22Rv1 (cell line): ENCODE measurements at regions not wholly inside any gene's neighbourhood (a gene's known extent, or its start where the extent isn't known, plus 50 kb on each side); places are given as distances from the start of the nearest gene placed in this dataset.
"Not testable (repeated sequence)": the region's sequence is repeated elsewhere in the genome, so short reads cannot be mapped to it uniquely, and the experiment has no call there.

Source experiments
- H3K27ac ChIP-seq: fragments of 450-650 bp; 2 replicates; pipeline ENCODE4 v1.5.1; 2017

DNA sequence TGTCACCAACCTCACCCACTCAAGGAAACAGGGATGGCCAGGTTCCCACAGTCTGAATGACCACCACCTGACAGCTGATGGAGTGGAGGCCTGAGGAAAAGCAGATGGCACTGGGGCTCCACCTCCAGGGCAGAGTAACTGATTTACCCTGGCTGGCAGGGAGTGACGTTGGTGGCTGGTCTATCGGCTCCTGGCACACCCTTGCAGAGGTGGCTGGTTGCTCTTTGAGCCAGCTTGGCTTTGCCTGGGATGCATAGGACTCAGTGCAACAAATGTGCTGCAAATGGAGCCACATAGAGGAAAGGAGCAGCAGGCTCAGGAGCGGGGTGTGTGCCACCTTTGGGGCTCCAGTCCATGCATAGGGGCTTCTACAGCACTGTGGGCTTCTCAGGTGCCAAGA, 574.8 kb downstream of the CWH43 start:
- not testable (repeated sequence) for H3K27ac ChIP-seq

DNA sequence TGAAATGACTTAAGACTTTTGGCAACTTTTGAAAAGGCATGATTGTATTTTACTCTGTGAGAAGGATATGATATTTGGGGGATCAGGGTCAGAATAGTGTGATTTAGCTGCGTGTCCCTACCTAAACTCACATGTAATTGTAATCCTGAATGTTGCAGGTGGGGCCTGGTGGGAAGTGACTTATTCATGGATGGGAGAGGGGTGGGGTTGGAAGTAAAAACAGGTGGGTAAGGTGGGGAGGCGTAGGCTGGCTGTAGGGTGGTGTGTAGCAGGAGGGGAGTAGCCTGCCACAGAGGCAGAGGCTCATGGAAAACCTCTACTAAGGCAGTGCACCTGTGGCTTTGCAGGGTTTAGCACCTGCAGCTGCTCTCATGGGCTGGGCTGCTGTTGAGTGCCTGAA, 584.2 kb downstream of the CWH43 start:
- not testable (repeated sequence) for H3K27ac ChIP-seq

DNA sequence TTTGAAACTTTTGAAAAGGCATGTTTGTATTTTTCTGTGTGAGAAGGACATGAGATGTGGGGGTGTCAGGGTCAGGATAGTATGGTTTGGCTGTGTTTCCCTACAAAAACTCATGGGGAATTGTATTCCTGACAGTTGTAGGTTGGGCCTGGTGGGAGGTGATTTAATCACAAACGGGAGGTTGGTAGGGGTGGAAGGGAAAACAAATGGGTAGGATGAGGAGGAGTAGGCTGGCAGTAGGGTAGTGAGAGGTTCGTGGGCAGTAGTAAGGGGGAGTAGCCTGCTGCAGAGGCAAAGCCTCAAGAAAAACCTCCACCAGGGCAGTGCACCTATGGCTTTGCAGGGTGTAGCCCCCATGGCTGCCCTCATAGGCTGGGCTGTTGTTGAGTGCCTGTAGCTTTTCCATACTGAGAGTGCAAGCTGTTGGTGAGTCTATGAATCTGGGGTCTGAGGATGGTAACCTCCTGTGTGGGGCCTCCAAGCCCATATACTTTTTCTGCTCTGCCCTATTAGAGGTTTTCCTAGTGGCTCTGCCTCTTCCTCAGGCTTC, 587.7 kb downstream of the CWH43 start:
- not testable (repeated sequence) for H3K27ac ChIP-seq

DNA sequence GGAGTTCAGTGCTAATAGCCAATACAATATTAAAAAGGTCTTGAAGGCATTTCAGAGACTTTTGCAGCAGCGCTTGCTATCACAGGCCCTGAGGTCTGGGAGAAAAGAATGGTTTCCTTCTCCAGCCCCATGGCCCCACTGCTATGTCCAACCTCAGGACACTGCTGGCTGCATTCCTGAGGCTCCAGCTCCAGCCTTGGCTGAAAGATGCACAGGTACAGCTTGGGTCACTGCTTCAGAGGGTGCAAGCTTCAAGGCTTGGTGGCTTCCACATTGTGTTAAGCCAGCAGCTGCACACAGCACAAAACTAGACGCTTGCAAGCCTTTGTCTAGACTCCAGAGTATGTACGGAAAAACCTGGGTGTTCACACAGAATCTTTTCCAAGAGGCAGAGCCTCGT, 589.2 kb downstream of the CWH43 start:
- H3K27ac ChIP-seq, result not testable (repeated sequence)

DNA sequence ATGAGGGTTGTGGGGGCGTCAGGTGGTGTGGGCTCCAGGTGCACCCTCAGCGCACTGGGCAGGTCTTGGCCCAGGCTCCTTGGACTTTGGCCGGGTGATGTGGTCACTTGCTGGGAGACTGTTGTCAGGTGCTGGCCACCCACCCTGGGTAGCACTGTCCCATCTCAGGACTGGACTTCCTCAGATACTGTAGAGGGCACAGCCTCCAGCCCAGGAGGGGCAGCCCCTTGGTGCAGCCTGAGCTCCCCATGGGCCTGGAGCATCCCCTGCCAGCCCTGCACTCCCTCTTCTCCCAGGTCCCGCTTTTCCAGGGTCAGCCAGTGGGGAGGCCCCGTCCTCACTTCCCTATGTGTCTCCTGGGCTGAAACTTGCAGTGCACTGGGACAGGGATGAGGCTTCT, 592.3 kb downstream of the CWH43 start:
- H3K27ac ChIP-seq, result not testable (repeated sequence)

DNA sequence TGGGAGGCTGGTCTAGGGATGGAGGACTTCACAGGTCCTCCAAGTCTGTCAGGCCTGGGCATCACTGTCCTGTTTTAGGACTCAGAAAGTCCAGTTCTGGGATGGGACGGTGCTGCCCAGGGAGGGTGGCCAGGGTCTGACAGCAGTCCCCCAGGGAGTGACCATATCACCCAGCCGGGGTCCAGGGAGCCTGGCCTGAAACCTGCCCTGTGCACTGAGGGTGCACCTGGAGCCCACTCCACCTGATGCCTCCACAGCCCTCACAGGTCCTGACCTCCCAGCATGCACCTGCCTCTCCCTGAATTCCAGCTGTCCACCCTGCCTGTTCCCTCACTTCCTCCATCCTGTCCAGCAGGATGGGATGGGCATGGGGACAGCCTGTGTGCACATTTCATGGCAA, 592.8 kb downstream of the CWH43 start:
- not testable (repeated sequence) for H3K27ac ChIP-seq

DNA sequence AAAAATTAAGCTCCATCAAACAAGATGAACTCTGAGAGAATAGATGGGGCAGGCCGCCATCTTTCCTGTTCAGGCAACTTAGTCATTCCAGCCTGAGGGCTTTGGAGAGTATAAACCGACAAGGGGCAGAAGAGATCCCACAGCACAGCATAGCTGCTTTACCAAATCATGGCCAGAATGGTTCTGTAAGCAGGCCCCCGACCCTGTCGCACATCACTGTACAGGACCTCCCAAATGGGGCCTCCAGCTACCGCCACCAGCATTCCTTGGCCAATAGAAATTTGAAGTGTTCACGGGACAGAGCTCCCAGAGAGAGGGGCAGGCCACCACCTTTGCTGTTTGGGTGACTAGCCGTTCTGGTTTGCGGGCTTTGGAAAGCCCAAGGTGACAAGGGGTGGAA, 594.1 kb downstream of the CWH43 start:
- H3K27ac ChIP-seq, result not testable (repeated sequence)

DNA sequence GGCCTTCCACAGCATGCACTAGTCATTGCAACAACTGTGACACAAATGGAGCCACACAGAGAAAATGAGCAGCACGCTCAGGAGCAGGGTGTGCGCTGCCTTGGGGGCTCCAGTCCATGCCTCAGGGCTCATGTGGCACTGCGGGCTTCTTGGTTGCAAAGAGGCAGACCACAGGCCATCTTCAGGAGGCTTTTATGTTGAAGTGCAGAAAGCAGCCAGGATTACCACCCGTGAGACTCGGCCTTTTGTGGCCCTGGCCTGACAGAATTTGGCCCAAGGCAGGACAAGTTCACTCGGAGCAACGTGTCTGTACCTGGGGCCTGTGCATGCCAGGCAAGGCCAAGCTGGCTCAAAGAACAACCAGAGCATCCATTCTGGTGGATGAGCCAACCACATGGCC, 602.3 kb downstream of the CWH43 start:
- H3K27ac ChIP-seq, result not testable (repeated sequence)

DNA sequence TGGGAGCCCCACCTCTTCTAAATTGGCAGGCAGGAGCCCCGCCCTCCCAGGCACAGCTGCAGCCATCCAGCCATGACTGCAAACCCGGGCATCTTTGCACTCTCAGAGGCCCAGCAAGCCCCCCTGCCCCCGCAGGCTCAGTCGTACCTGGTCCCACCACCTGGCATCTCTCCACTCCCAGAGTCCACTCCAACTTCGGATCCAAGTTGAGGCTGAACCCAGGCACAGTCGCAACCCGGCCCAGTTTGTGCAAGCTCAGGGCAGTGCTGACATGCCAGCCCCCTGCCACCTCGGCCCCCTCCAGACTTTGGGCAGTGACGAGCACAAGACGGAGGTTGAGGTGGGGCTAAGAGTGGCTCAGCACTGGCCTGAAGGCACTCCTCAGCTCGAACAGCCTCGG, 632.4 kb downstream of the CWH43 start:
- H3K27ac ChIP-seq, result not testable (repeated sequence)

DNA sequence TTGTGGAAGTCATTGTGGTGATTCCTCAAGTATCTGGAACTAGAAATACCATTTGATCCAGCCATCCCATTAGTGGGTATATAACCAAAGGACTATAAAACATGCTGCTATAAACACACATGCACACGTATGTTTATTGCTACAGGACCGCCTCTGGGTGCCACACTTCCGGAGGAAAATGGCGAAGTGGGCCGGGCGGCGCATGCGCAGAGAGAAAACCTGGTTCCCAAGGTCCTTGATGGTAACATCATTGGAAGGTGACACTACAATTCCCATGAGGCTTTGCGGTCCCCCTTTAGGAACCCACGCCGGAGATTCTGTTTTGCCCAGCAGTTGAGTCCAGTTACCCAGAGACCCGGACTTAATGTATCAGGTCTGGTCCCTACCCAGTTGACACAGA, 640.4 kb downstream of the CWH43 start:
- H3K27ac ChIP-seq, result not testable (repeated sequence)
